Activated naive CD4-positive, alpha-beta T cell treated with anti-CD3 and anti-CD28 coated beads, Interleukin-2, amount 50 U/mL, for 16 hours (primary cell): ENCODE measurements at regions not wholly inside any gene's neighbourhood (a gene's known extent, or its start where the extent isn't known, plus 50 kb on each side); places are given as distances from the start of the nearest gene placed in this dataset.
"Not testable (repeated sequence)": the region's sequence is repeated elsewhere in the genome, so short reads cannot be mapped to it uniquely, and the experiment has no call there.

Experiments
- DNase-seq: peaks from one replicate; pipeline ENCODE4 v3.0.0-alpha.2; 2020

- no peak for DNase-seq
These were observed 87.1 kb upstream of the ZNF281 start for GRCh38 chr1:200496937-200497336.

GRCh38 chr1:200495901-200496300 lies 86.1 kb upstream of the ZNF281 start:
- no peak for DNase-seq

- no peak for DNase-seq
These were observed 83.5 kb upstream of the ZNF281 start for GRCh38 chr1:200493344-200493743.

GRCh38 chr1:200491103-200491502 lies 81.3 kb upstream of the ZNF281 start:
- DNase-seq = no peak

GRCh38 chr1:200490183-200490582 lies 80.3 kb upstream of the ZNF281 start:
- DNase-seq = no peak

- DNase-seq = peak; percentile 36
These were observed 78.7 kb upstream of the ZNF281 start for GRCh38 chr1:200488375-200489165.

GRCh38 chr1:200487650-200488049 lies 77.8 kb upstream of the ZNF281 start:
- no peak for DNase-seq

- DNase-seq = no peak
These were observed 76.8 kb upstream of the ZNF281 start for GRCh38 chr1:200486634-200487033.

- DNase-seq = not testable (repeated sequence)
These were observed 74.7 kb upstream of the ZNF281 start for GRCh38 chr1:200484438-200484946.

GRCh38 chr1:200483491-200484143 lies 73.8 kb upstream of the ZNF281 start:
- peak; percentile 49 for DNase-seq

- no peak for DNase-seq
These were observed 71.1 kb upstream of the ZNF281 start for GRCh38 chr1:200480964-200481363.

GRCh38 chr1:200479816-200480215 lies 70.0 kb upstream of the ZNF281 start:
- no peak for DNase-seq

GRCh38 chr1:200478945-200479558 lies 69.2 kb upstream of the ZNF281 start:
- DNase-seq = no peak

- DNase-seq = no peak
These were observed 68.4 kb upstream of the ZNF281 start for GRCh38 chr1:200478239-200478623.

GRCh38 chr1:200474633-200475032 lies 64.8 kb upstream of the ZNF281 start:
- DNase-seq = no peak

- no peak for DNase-seq
These were observed 64.0 kb upstream of the ZNF281 start for GRCh38 chr1:200473698-200474371.

GRCh38 chr1:200471739-200472138 lies 61.9 kb upstream of the ZNF281 start:
- DNase-seq = no peak

- DNase-seq = no peak
These were observed 58.6 kb upstream of the ZNF281 start for GRCh38 chr1:200468264-200469001.

GRCh38 chr1:200464784-200465400 lies 55.1 kb upstream of the ZNF281 start:
- no peak for DNase-seq
